GM12874 (cell line): ENCODE measurements at regions not wholly inside any gene's neighbourhood (a gene's known extent, or its start where the extent isn't known, plus 50 kb on each side); places are given as distances from the start of the nearest gene placed in this dataset.

Experiments
- CTCF ChIP-seq: IDR thresholded peaks from 2 replicates; pipeline ENCODE4 v1.5.1; 2011; ENCODE audit warnings: low read depth, mild to moderate bottlenecking, control low read depth, low read length, moderate library complexity; ENCODE audit not compliant: insufficient read depth

- TF ChIP-seq CTCF = no peak
Measured at GRCh38 chr1:115577513-115577912, 64.3 kb upstream of the VANGL1 start.

GRCh38 chr1:115575661-115576060, 66.1 kb upstream of the VANGL1 start:
- no peak for TF ChIP-seq CTCF

GRCh38 chr1:115572710-115573109, 69.1 kb upstream of the VANGL1 start:
- no peak for TF ChIP-seq CTCF

DNA sequence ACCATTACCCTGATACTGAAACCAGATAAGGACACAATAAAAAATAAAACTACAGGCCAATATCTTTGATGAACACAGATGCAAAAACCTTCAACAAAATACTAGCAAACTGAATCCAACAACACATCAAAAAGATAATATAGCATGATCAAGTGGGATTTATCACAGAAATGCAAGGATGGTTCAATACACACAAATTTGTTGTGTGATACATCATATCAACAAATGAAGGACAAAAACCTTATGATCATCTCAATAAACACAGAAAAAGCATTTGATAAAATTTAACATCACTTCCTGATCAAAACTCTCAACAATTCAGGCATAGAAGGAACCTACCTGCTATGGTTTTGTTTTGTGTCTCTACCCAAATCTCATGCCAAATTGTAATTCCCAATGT, 74.3 kb upstream of the VANGL1 start:
- TF ChIP-seq CTCF = no peak

- no peak for TF ChIP-seq CTCF
Measured at GRCh38 chr1:115565791-115566190, 76.0 kb upstream of the VANGL1 start.

GRCh38 chr1:115565353-115565752, 76.4 kb upstream of the VANGL1 start:
- no peak for TF ChIP-seq CTCF

- no peak for TF ChIP-seq CTCF
Measured at GRCh38 chr1:115564201-115564600, 77.6 kb upstream of the VANGL1 start.

GRCh38 chr1:115560027-115560426, 81.7 kb upstream of the VANGL1 start:
- no peak for TF ChIP-seq CTCF
